Body of pancreas (tissue), 4 donors: ENCODE measurements at regions not wholly inside any gene's neighbourhood (a gene's known extent, or its start where the extent isn't known, plus 50 kb on each side); places are given as distances from the start of the nearest gene placed in this dataset.

Experiments used
- ATAC-seq: fragments of 150-250 bp; one replicate; pipeline ENCODE4 v1.9.1; 2016
- DNase-seq, 4 donors: peaks; one replicate each; pipeline ENCODE4 v3.0.0-alpha.2; 2019
- H3K27ac ChIP-seq, 4 donors: fragments of 200-600 bp; sonication (generic); 1 replicate in 3 of 4; 2 replicates in 1 of 4; pipeline versions ENCODE4 v1.5.1 to v1.6.1; 2016 to 2019; ENCODE audit warnings: mild to moderate bottlenecking in 1 of 4, mixed read lengths in 1 of 4, moderate library complexity in 1 of 4
- H3K27me3 ChIP-seq, 2 donors: fragments of 200-600 bp; sonication (generic); one replicate each; pipeline ENCODE4 v1.6.0; 2016; ENCODE audit warnings: mild to moderate bottlenecking in 1 of 2
- H3K36me3 ChIP-seq, 2 donors: fragments of 200-600 bp; sonication (generic); replicated peaks in 1 of 2; 2 replicates each; pipeline ENCODE4 v1.5.1; 2016; ENCODE audit warnings: low read depth in 2 of 2; ENCODE audit not compliant: insufficient read depth in 1 of 2
- H3K4me1 ChIP-seq: fragments of 200-600 bp; sonication (generic); one replicate; pipeline ENCODE4 v1.6.0; 2016
- H3K4me3 ChIP-seq, 2 donors: fragments of 200-600 bp; sonication (generic); 1 replicate in 1 of 2; 2 replicates in 1 of 2; pipeline ENCODE4 v1.5.1; 2016 to 2019
- H3K9me3 ChIP-seq, 3 donors: fragments of 200-600 bp; sonication (generic); 1 replicate in 2 of 3; 2 replicates in 1 of 3; pipeline ENCODE4 v1.5.1; 2016
- POLR2A ChIP-seq, 3 donors: fragments of 450-650 bp; IDR thresholded peaks; one replicate each; pipeline ENCODE4 v1.6.1; 2016; ENCODE audit warnings: antibody characterized with exemption in 3 of 3, mild to moderate bottlenecking in 2 of 3
- WGBS, 2 donors: methylation state at CpG; one replicate each; pipeline ENCODE4 v1.1.5; 2017; 5-methylcytosine and 5-hydroxymethylcytosine counted together
- intact Hi-C: fragments of 100-400 bp; cut with DNase I; formaldehyde crosslinking; loops from one replicate; pipeline ENCODE4 v1.15.1; 2023
- TF ChIP-seq, protein P1 (sequence below), 7 experiments: fragments of 450-650 bp in 4 of 7; fragments of 200-600 bp in 3 of 7; sonication (generic) in 3 of 7; IDR thresholded peaks; one replicate each; pipeline ENCODE4 v1.5.1; 2016 to 2019; ENCODE audit warnings: antibody characterized with exemption in 7 of 7

DNA sequence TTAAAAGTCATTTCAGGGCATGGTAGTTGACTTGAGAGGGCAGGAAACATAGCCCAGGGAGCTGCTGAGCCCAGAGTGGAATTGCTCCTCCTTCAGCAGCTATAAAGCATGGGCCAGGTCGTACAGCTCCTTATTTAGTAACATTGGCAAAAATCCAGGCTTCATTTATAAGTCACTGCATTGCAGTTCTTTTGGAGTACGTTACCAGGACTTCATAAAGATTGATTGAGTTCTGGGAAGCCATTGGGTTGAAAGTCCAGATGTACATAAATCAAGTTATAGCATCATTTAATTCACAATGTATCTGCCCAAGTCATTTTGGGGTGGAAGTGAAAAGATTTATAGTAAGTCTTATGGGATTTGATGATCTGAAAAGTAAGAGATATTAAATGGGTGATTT is 53.0 kb upstream of the ANKEF1 start:
- intact Hi-C loops, result loop anchor here (5.0 kb wide), 2 partner anchors 110 to 445 kb away; no protein-coding TSS in a partner anchor
- 25 to 36% methylated on average over 2 of the region's 2 CpGs for WGBS, 2 donors
- Histone ChIP-seq H3K4me1 (peaks cover 5% of the 10 kb centered on the region), H3K4me3 (no peak overlapping the region), H3K9me3 (no peaks in the 10 kb centered on the region), H3K27me3 (no peaks in the 10 kb centered on the region), H3K27ac (no peak overlapping the region), H3K36me3 (no peaks in the 10 kb centered on the region)
- no peak for ATAC-seq
- DNase-seq, result no peak
- TF ChIP-seq, protein P1, sequence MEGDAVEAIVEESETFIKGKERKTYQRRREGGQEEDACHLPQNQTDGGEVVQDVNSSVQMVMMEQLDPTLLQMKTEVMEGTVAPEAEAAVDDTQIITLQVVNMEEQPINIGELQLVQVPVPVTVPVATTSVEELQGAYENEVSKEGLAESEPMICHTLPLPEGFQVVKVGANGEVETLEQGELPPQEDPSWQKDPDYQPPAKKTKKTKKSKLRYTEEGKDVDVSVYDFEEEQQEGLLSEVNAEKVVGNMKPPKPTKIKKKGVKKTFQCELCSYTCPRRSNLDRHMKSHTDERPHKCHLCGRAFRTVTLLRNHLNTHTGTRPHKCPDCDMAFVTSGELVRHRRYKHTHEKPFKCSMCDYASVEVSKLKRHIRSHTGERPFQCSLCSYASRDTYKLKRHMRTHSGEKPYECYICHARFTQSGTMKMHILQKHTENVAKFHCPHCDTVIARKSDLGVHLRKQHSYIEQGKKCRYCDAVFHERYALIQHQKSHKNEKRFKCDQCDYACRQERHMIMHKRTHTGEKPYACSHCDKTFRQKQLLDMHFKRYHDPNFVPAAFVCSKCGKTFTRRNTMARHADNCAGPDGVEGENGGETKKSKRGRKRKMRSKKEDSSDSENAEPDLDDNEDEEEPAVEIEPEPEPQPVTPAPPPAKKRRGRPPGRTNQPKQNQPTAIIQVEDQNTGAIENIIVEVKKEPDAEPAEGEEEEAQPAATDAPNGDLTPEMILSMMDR (IDR thresholded peaks at IDR 0.05), result no peak
- no peak for TF ChIP-seq POLR2A (IDR thresholded peaks at IDR 0.05)

- peak; percentile 53 to 81 (median 58) for DNase-seq
- WGBS, 2 donors, result 22% methylated on average over 6 of the region's 6 CpGs
- Histone ChIP-seq H3K36me3 (no peaks in the 10 kb centered on the region), H3K4me3 (no peak overlapping the region), H3K4me1 (peaks cover 5% of the 10 kb centered on the region), H3K27ac (no peak overlapping the region), H3K9me3 (no peaks in the 10 kb centered on the region), H3K27me3 (no peaks in the 10 kb centered on the region)
- peak; percentile 94 for ATAC-seq
- no peak for TF ChIP-seq POLR2A (IDR thresholded peaks at IDR 0.05)
- TF ChIP-seq, protein P1 (IDR thresholded peaks at IDR 0.05), result peak; percentile 37 to 97 (median 95)
- intact Hi-C loops, result no loop called here
These were observed 56.3 kb upstream of the ANKEF1 start for GRCh38 chr20:9978397-9979004.

DNA sequence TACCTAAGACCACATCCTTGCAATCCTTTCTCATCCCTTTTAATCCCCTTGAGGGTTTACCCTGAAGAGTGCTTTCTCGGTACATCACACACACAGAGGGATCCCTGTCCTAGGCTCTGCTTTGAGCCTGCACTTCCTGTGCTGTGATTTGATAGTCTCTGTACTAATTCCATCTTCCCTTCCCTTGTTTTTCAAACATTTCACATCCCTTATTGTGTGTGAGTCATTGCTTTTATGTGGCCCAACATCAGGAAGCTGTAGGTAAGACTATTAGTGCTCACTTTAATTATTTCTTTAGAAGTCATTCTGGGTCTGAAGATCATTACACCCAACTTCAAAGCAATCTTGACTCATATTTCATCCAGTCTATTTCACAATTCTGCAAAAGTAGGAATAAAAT is 57.2 kb upstream of the ANKEF1 start:
- Histone ChIP-seq H3K4me1 (peaks cover 5% of the 10 kb centered on the region), H3K27ac (no peak overlapping the region), H3K27me3 (no peaks in the 10 kb centered on the region), H3K4me3 (no peak overlapping the region), H3K36me3 (no peaks in the 10 kb centered on the region), H3K9me3 (no peaks in the 10 kb centered on the region)
- 50 to 64% methylated on average over 1 of the region's 1 CpG for WGBS, 2 donors
- ATAC-seq (no peak), DNase-seq (no peak)
- TF ChIP-seq POLR2A (IDR thresholded peaks at IDR 0.05), result no peak
- TF ChIP-seq, protein P1 (IDR thresholded peaks at IDR 0.05), result no peak
- intact Hi-C loops, result no loop called here

DNA sequence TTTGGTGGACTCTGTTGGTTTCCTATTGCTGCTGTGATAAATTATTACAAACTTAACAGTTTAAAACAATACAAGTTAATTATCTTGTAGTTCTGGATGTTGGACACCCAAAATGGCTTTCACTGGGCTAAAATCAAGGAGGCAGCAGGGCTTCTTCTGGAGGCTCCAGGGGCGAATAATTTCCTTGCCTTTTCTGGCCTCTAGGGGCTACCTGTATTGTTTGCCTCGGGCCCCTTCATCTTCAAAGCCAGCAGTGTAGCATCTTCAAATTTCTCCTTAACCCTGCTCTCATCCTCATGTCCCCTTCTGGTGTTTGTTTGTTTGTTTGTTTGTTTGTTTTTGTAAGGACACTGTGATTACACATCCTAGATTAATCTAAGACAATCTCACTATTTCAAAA is 60.5 kb upstream of the ANKEF1 start:
- Histone ChIP-seq H3K36me3 (no peaks in the 10 kb centered on the region), H3K4me3 (no peak overlapping the region), H3K27me3 (no peaks in the 10 kb centered on the region), H3K9me3 (no peaks in the 10 kb centered on the region), H3K27ac (no peak overlapping the region), H3K4me1 (peaks cover 5% of the 10 kb centered on the region)
- ATAC-seq (no peak), DNase-seq (no peak)
- no peak for TF ChIP-seq POLR2A (IDR thresholded peaks at IDR 0.05)
- TF ChIP-seq, protein P1 (IDR thresholded peaks at IDR 0.05), result no peak
- intact Hi-C loops, result no loop called here
- 73 to 81% methylated on average over 2 of the region's 2 CpGs for WGBS, 2 donors

DNA sequence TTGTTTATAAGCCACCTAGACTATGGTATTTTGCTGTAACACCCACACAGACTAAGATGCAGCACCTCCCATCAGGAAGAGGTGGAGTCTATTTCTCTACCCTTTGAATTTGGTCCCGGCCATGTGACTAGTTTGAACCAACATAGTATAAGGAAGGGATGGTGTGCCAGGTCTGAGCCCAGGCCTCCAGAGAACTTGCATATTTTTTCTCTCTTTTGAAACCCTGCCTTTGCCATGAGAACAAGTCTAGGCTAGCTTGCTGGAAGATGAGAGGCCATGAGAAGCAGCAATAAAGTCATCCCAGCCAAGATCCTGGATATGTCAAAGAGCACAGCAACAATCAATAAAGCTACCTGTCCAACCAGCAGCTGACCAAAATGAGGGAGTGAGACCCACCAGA is 63.0 kb upstream of the ANKEF1 start:
- Histone ChIP-seq H3K4me1 (no peaks in the 10 kb centered on the region), H3K27ac (no peak overlapping the region), H3K36me3 (no peaks in the 10 kb centered on the region), H3K9me3 (no peaks in the 10 kb centered on the region), H3K4me3 (no peak overlapping the region), H3K27me3 (no peaks in the 10 kb centered on the region)
- 92 to 100% methylated on average over 1 of the region's 1 CpG for WGBS, 2 donors
- TF ChIP-seq, protein P1 (IDR thresholded peaks at IDR 0.05), result no peak
- TF ChIP-seq POLR2A (IDR thresholded peaks at IDR 0.05), result no peak
- ATAC-seq (no peak), DNase-seq (no peak)
- intact Hi-C loops, result no loop called here
